H9 (cell line): ENCODE measurements at regions not wholly inside any gene's neighbourhood (a gene's known extent, or its start where the extent isn't known, plus 50 kb on each side); places are given as distances from the start of the nearest gene placed in this dataset.

Experiments used
- DNase-seq: peaks from one replicate; pipeline ENCODE4 v3.0.0-alpha.2; 2017
- H2AFZ ChIP-seq: one replicate; pipeline ENCODE4 v1.6.1; 2013; ENCODE audit warnings: mild to moderate bottlenecking, low read length, control low read depth, moderate library complexity
- H2AK5ac ChIP-seq: 2 replicates; pipeline ENCODE4 v1.6.1; 2013; ENCODE audit warnings: low read length, control low read depth, mixed read lengths; ENCODE audit not compliant: insufficient read length
- H2BK120ac ChIP-seq: one replicate; pipeline ENCODE4 v1.6.1; 2013; ENCODE audit warnings: low read depth, mild to moderate bottlenecking, low read length, control low read depth, inconsistent platforms; ENCODE audit not compliant: poor library complexity, severe bottlenecking
- H2BK12ac ChIP-seq: 2 replicates; pipeline ENCODE4 v1.6.1; 2013; ENCODE audit warnings: low read length, control low read depth, mixed read lengths, low read depth; ENCODE audit not compliant: insufficient read length
- H2BK15ac ChIP-seq: 2 replicates; pipeline ENCODE4 v1.6.1; 2013; ENCODE audit warnings: low read depth, low read length, control low read depth
- H2BK20ac ChIP-seq: one replicate; pipeline ENCODE4 v1.6.1; 2013; ENCODE audit warnings: low read depth, mild to moderate bottlenecking, low read length, control low read depth, inconsistent platforms; ENCODE audit not compliant: poor library complexity, severe bottlenecking
- H2BK5ac ChIP-seq: 2 replicates; pipeline ENCODE4 v1.6.1; 2013; ENCODE audit warnings: low read length, control low read depth, mixed read lengths; ENCODE audit not compliant: insufficient read length
- H3K14ac ChIP-seq: 2 replicates; pipeline ENCODE4 v1.6.1; 2013; ENCODE audit warnings: low read length, control low read depth; ENCODE audit not compliant: insufficient read depth
- H3K18ac ChIP-seq: 2 replicates; pipeline ENCODE4 v1.6.1; 2013; ENCODE audit warnings: low read depth, mild to moderate bottlenecking, mixed read lengths, low read length, control low read depth; ENCODE audit not compliant: insufficient read length
- H3K23ac ChIP-seq: 2 replicates; pipeline ENCODE4 v1.6.1; 2013; ENCODE audit warnings: low read length, control low read depth, mixed read lengths, low read depth; ENCODE audit not compliant: insufficient read length
- H3K23me2 ChIP-seq: 2 replicates; pipeline ENCODE4 v1.6.1; 2013; ENCODE audit warnings: low read depth, mild to moderate bottlenecking, mixed read lengths, low read length, control low read depth; ENCODE audit not compliant: insufficient read length, poor library complexity, severe bottlenecking
- H3K27ac ChIP-seq: 2 replicates; pipeline ENCODE4 v1.5.1; 2013; ENCODE audit warnings: low read length, control low read depth, mixed read lengths, low read depth; ENCODE audit not compliant: insufficient read length
- H3K27me3 ChIP-seq: 2 replicates; pipeline ENCODE4 v1.6.1; 2013; ENCODE audit warnings: low read length, control low read depth, inconsistent platforms; ENCODE audit not compliant: insufficient read depth
- H3K4ac ChIP-seq: 2 replicates; pipeline ENCODE4 v1.6.1; 2013; ENCODE audit warnings: low read depth, mild to moderate bottlenecking, control low read depth, inconsistent platforms, low read length, moderate library complexity
- H3K4me1 ChIP-seq: 2 replicates; pipeline ENCODE4 v1.6.1; 2013; ENCODE audit warnings: low read length, control low read depth, inconsistent platforms; ENCODE audit not compliant: insufficient read depth
- H3K4me2 ChIP-seq: 2 replicates; pipeline ENCODE4 v1.6.1; 2013; ENCODE audit warnings: low read length, control low read depth, mixed read lengths; ENCODE audit not compliant: insufficient read length, insufficient read depth
- H3K56ac ChIP-seq: 2 replicates; pipeline ENCODE4 v1.6.1; 2013; ENCODE audit warnings: low read depth, mild to moderate bottlenecking, mixed read lengths, low read length, control low read depth; ENCODE audit not compliant: insufficient read length
- H3K79me1 ChIP-seq: 2 replicates; pipeline ENCODE4 v1.6.1; 2013; ENCODE audit warnings: low read depth, mild to moderate bottlenecking, moderate library complexity, low read length, control low read depth, inconsistent platforms; ENCODE audit not compliant: insufficient read depth, poor library complexity, severe bottlenecking
- H3K79me2 ChIP-seq: 2 replicates; pipeline ENCODE4 v1.6.1; 2013; ENCODE audit warnings: low read length, control low read depth, inconsistent platforms; ENCODE audit not compliant: insufficient read depth
- H3K9ac ChIP-seq: 2 replicates; pipeline ENCODE4 v1.6.1; 2013; ENCODE audit warnings: low read length, control low read depth, mixed read lengths; ENCODE audit not compliant: insufficient read length; ENCODE audit errors: extremely low read depth
- H3K9me3 ChIP-seq: one replicate; pipeline ENCODE4 v1.6.1; 2013; ENCODE audit warnings: low read depth, low read length, inconsistent platforms; ENCODE audit not compliant: control insufficient read depth
- H3T11ph ChIP-seq: one replicate; pipeline ENCODE4 v1.6.1; 2013; ENCODE audit warnings: mild to moderate bottlenecking, low read length, control low read depth, inconsistent platforms
- H4K20me1 ChIP-seq: one replicate; pipeline ENCODE4 v1.6.1; 2013; ENCODE audit not compliant: control insufficient read depth, insufficient read length, insufficient read depth
- H4K5ac ChIP-seq: 2 replicates; pipeline ENCODE4 v1.6.1; 2013; ENCODE audit warnings: low read depth, mild to moderate bottlenecking, mixed read lengths, low read length, control low read depth; ENCODE audit not compliant: insufficient read length
- H4K8ac ChIP-seq: replicated peaks from 2 replicates; pipeline ENCODE4 v1.6.1; 2013; ENCODE audit warnings: low read length, control low read depth, mixed read lengths, low read depth; ENCODE audit not compliant: insufficient read length
- H4K91ac ChIP-seq: 2 replicates; pipeline ENCODE4 v1.6.1; 2013; ENCODE audit warnings: low read depth, mild to moderate bottlenecking, moderate library complexity, mixed read lengths, low read length, control low read depth; ENCODE audit not compliant: insufficient read length
- H3K27ac Mint-ChIP-seq, 3 experiments: 2 replicates in 2 of 3; 3 replicates in 1 of 3; pipeline ENCODE4 v1.8.0; 2020 to 2021; ENCODE audit warnings: mixed read lengths in 3 of 3, mild to moderate bottlenecking in 1 of 3, moderate library complexity in 1 of 3
- H3K27me3 Mint-ChIP-seq: 2 replicates; pipeline ENCODE4 v1.8.0; 2021; ENCODE audit warnings: low read depth, mild to moderate bottlenecking, moderate library complexity, mixed read lengths
- H3K36me3 Mint-ChIP-seq, 3 experiments: 2 replicates in 2 of 3; 3 replicates in 1 of 3; pipeline ENCODE4 v1.8.0; 2020 to 2021; ENCODE audit warnings: low read depth in 3 of 3, mixed read lengths in 3 of 3; ENCODE audit not compliant: insufficient read depth in 1 of 3
- H3K4me1 Mint-ChIP-seq, 2 experiments: 2 replicates each; pipeline ENCODE4 v1.8.0; 2020; ENCODE audit warnings: mixed read lengths in 2 of 2
- H3K4me3 Mint-ChIP-seq, 2 experiments: 2 replicates in 1 of 2; 3 replicates in 1 of 2; pipeline ENCODE4 v1.8.0; 2020 to 2021; ENCODE audit warnings: mild to moderate bottlenecking in 2 of 2, mixed read lengths in 2 of 2, moderate library complexity in 1 of 2
- H3K9me3 Mint-ChIP-seq, 2 experiments: 2 replicates in 1 of 2; 3 replicates in 1 of 2; pipeline ENCODE4 v1.8.0; 2020; ENCODE audit warnings: mild to moderate bottlenecking in 2 of 2, mixed read lengths in 2 of 2, moderate library complexity in 1 of 2
- WGBS: extraction: QIAGEN DNeasy Blood & Tissue Kit; methylation state at CpG from one replicate; pipeline ENCODE4 v1.1.7; 2013; ENCODE audit warnings: missing lambda C conversion rate, low lambda C conversion rate, mixed read lengths; ENCODE audit not compliant: insufficient read length; ENCODE audit errors: extremely low coverage; 5-methylcytosine and 5-hydroxymethylcytosine counted together
- TF ChIP-seq, protein P1 (sequence below): fragments of 200-600 bp; sonication (generic); conservative IDR thresholded peaks from 3 replicates; pipeline ENCODE4 v1.8.0; 2021; ENCODE audit warnings: antibody characterized with exemption, mild to moderate bottlenecking

DNA sequence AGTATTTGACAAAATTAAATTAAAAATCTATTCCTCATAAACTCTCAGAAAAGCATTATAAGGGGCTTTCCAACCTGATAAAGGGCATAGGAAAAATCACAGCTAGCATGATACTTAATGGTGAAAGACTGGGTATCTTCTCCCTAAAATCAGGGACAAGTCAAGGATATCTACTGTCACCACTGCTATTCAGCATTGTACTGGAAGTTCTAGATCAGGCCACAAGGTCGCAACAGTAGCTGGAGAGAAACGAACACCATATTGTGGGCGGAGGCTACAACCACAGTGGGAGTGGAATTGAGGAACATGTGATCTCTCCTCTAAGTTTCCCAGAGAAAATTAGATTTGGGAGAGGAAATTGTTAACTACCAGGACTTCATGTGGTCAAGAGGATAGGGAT, 70.0 kb upstream of the NAMPT start:
- Histone ChIP-seq H3K14ac (no peak overlapping the region), H3K56ac (no peak overlapping the region), H2BK12ac (no peak overlapping the region), H2BK20ac (no peak overlapping the region), H3K79me2 (no peaks in the 10 kb centered on the region), H3K23me2 (no peaks in the 10 kb centered on the region), H3K27me3 (no peaks in the 10 kb centered on the region), H3K9me3 (no peaks in the 10 kb centered on the region), H3K4me2 (no peak overlapping the region), H2AFZ (no peak overlapping the region), H3K4me1 (no peaks in the 10 kb centered on the region), H3K23ac (no peak overlapping the region), H2BK15ac (no peak overlapping the region), H4K91ac (no peak overlapping the region), H2BK120ac (no peak overlapping the region), H2AK5ac (no peak overlapping the region), H3K18ac (no peak overlapping the region), H4K8ac (no peak overlapping the region), H2BK5ac (no peak overlapping the region), H3K27ac (no peak overlapping the region), H4K20me1 (no peaks in the 10 kb centered on the region), H3K79me1 (no peaks in the 10 kb centered on the region), H3T11ph (no peak overlapping the region), H3K9ac (no peak overlapping the region), H3K4ac (no peak overlapping the region), H4K5ac (no peak overlapping the region)
- H3K27me3 Mint-ChIP-seq: 0 out of 2 replicates have a peak, but pooled peaks cover under 1% of the 10 kb centered on the region
- DNase-seq: no peak
- peaks cover 3 to 6% of the 10 kb centered on the region in 2 experiments; a peak in 2 of 5 replicates for H3K9me3 Mint-ChIP-seq
- no peaks in the 10 kb centered on the region for H3K4me1 Mint-ChIP-seq
- WGBS: no CpG with 5 or more reads among the region's 3 CpGs
- H3K27ac Mint-ChIP-seq: no peak overlapping the region
- no peaks in the 10 kb centered on the region for H3K36me3 Mint-ChIP-seq
- TF ChIP-seq, protein P1, sequence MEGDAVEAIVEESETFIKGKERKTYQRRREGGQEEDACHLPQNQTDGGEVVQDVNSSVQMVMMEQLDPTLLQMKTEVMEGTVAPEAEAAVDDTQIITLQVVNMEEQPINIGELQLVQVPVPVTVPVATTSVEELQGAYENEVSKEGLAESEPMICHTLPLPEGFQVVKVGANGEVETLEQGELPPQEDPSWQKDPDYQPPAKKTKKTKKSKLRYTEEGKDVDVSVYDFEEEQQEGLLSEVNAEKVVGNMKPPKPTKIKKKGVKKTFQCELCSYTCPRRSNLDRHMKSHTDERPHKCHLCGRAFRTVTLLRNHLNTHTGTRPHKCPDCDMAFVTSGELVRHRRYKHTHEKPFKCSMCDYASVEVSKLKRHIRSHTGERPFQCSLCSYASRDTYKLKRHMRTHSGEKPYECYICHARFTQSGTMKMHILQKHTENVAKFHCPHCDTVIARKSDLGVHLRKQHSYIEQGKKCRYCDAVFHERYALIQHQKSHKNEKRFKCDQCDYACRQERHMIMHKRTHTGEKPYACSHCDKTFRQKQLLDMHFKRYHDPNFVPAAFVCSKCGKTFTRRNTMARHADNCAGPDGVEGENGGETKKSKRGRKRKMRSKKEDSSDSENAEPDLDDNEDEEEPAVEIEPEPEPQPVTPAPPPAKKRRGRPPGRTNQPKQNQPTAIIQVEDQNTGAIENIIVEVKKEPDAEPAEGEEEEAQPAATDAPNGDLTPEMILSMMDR: no peak; the same call in 2 of the 3 replicates
- H3K4me3 Mint-ChIP-seq: no peak overlapping the region
